ENCODE measurements at regions not wholly inside any gene's neighbourhood (a gene's known extent, or its start where the extent isn't known, plus 50 kb on each side); places are given as distances from the start of the nearest gene placed in this dataset.

- DNase-seq (ENCODE audit: low read depth, low spot score) (no peak), FAIRE-seq (no peak)
- H3K27ac ChIP-seq (ENCODE audit: insufficient read depth, low read depth, low read length) = no peak overlapping the region
- H3K9me1 ChIP-seq (replicated peaks; ENCODE audit: control insufficient read depth, extremely low read depth, insufficient read depth, low read length) = no peaks in the 10 kb centered on the region
- no peaks in the 10 kb centered on the region for H3K27me3 ChIP-seq (ENCODE audit: control insufficient read depth in 2 of 2, insufficient read depth in 2 of 2, low read length in 2 of 2)
- intact Hi-C loops (cut with micrococcal nuclease) = no loop called here
- no peaks in the 10 kb centered on the region for H3K79me2 ChIP-seq (ENCODE audit: control insufficient read depth, insufficient read depth, low read length)
- H2AFZ ChIP-seq (ENCODE audit: low read depth, low read length) = no peak overlapping the region
- ChIA-PET POLR2A (no interaction called here), CTCF (no interaction called here)
- BruUV-seq (replicated peaks) = no TSS peak
- dilution Hi-C loops (cut with MboI; ENCODE audit: extremely low pct_ligation_motif_present, low sequenced_read_pairs) = no loop called here
- H3K36me3 ChIP-seq (ENCODE audit: control insufficient read depth in 2 of 2, extremely low read depth in 1 of 2, insufficient read depth in 2 of 2, low read length in 2 of 2) = no peaks in the 10 kb centered on the region
- H3K9ac ChIP-seq (replicated peaks; ENCODE audit: extremely low read depth, insufficient read depth, low read length) = no peak overlapping the region
- TF ChIP-seq FOS (IDR thresholded peaks at IDR 0.05; ENCODE audit: borderline replicate concordance, insufficient read depth, low read length) = no peak
- no peak for TF ChIP-seq EZH2 (IDR thresholded peaks at IDR 0.05; ENCODE audit: borderline replicate concordance, low read depth, low read length, severe bottlenecking)
- TF ChIP-seq JUN (IDR thresholded peaks at IDR 0.05; ENCODE audit: borderline replicate concordance, insufficient read depth, insufficient read length, low read depth) = no peak
- TF ChIP-seq CTCF (IDR thresholded peaks at IDR 0.05; ENCODE audit: extremely low read depth in 1 of 2, insufficient read depth in 1 of 2, low read depth in 1 of 2, low read length in 2 of 2) = no peak
- no peaks in the 10 kb centered on the region for H3K9me3 ChIP-seq (replicated peaks; ENCODE audit: control insufficient read depth, insufficient read depth, low read length)
- no peak overlapping the region for H3K4me3 ChIP-seq (replicated peaks in 1 of 3; ENCODE audit: insufficient read depth in 1 of 3, low read depth in 1 of 3, low read length in 3 of 3)
- no peaks in the 10 kb centered on the region for H4K20me1 ChIP-seq (replicated peaks; ENCODE audit: control insufficient read depth, extremely low read depth, insufficient read depth, low read length)
- H3K4me2 ChIP-seq (ENCODE audit: insufficient read depth, low read length) = no peak overlapping the region
- no peaks in the 10 kb centered on the region for H3K4me1 ChIP-seq (ENCODE audit: control insufficient read depth, extremely low read depth, insufficient read depth, low read length)
Measured at GRCh38 chr12:126847005-126847629, 1419.9 kb upstream of the TMEM132C start.

DNA sequence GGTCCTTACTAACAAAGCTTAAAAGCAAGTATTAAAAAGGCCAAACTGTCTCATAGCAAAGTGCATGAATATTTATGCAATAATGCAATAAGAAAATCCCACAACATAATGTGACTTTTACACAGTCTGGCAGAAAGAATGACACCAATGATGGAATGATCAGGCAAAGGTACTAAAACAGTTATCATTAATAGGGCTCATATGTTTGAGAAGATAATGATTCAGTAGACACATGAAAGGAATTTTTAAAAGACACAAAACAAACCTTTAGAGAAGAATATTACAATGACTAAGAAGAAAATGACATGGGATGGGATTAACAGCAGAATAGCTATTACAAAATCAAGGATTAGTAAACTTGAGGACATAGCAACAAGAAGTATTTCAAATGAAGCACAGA is 1411.2 kb upstream of the TMEM132C start:
- FAIRE-seq (no peak), DNase-seq (ENCODE audit: low read depth, low spot score) (no peak)
- dilution Hi-C loops (cut with MboI; ENCODE audit: extremely low pct_ligation_motif_present, low sequenced_read_pairs) = no loop called here
- CTCF ChIA-PET = no interaction called here
- H3K27me3 ChIP-seq (ENCODE audit: control insufficient read depth in 2 of 2, insufficient read depth in 2 of 2, low read length in 2 of 2) = no peaks in the 10 kb centered on the region
- H3K27ac ChIP-seq (ENCODE audit: insufficient read depth, low read depth, low read length) = no peak overlapping the region
- no peaks in the 10 kb centered on the region for H3K9me1 ChIP-seq (replicated peaks; ENCODE audit: control insufficient read depth, extremely low read depth, insufficient read depth, low read length)
- intact Hi-C loops (cut with micrococcal nuclease) = no loop called here
- H3K36me3 ChIP-seq (ENCODE audit: control insufficient read depth in 2 of 2, extremely low read depth in 1 of 2, insufficient read depth in 2 of 2, low read length in 2 of 2) = no peaks in the 10 kb centered on the region
- H3K9ac ChIP-seq (replicated peaks; ENCODE audit: extremely low read depth, insufficient read depth, low read length) = no peak overlapping the region
- H2AFZ ChIP-seq (ENCODE audit: low read depth, low read length) = no peak overlapping the region
- no peak overlapping the region for H3K4me3 ChIP-seq (replicated peaks in 1 of 3; ENCODE audit: insufficient read depth in 1 of 3, low read depth in 1 of 3, low read length in 3 of 3)
- H4K20me1 ChIP-seq (replicated peaks; ENCODE audit: control insufficient read depth, extremely low read depth, insufficient read depth, low read length) = no peaks in the 10 kb centered on the region
- no peaks in the 10 kb centered on the region for H3K79me2 ChIP-seq (ENCODE audit: control insufficient read depth, insufficient read depth, low read length)
- H3K4me2 ChIP-seq (ENCODE audit: insufficient read depth, low read length) = no peak overlapping the region
- TF ChIP-seq EZH2 (IDR thresholded peaks at IDR 0.05; ENCODE audit: borderline replicate concordance, low read depth, low read length, severe bottlenecking) (no peak), MYC (IDR thresholded peaks at IDR 0.05; ENCODE audit: low read depth, low read length) (no peak), MAX (IDR thresholded peaks at IDR 0.05; ENCODE audit: insufficient read depth, insufficient read length) (no peak), CTCF (IDR thresholded peaks at IDR 0.05; ENCODE audit: extremely low read depth in 1 of 2, insufficient read depth in 1 of 2, low read depth in 1 of 2, low read length in 2 of 2) (no peak), GATA2 (IDR thresholded peaks at IDR 0.05; ENCODE audit: insufficient read depth, insufficient read length, low read depth, low read length) (no peak), FOS (IDR thresholded peaks at IDR 0.05; ENCODE audit: borderline replicate concordance, insufficient read depth, low read length) (no peak), POLR2A (IDR thresholded peaks at IDR 0.05; ENCODE audit: low read depth, low read length) (no peak), POLR2AphosphoS5 (IDR thresholded peaks at IDR 0.05; ENCODE audit: insufficient read depth, low read depth, low read length) (no peak), JUN (IDR thresholded peaks at IDR 0.05; ENCODE audit: borderline replicate concordance, insufficient read depth, insufficient read length, low read depth) (no peak)
- POLR2A ChIA-PET = no interaction called here
- no TSS peak for BruUV-seq (replicated peaks)
- H3K9me3 ChIP-seq (replicated peaks; ENCODE audit: control insufficient read depth, insufficient read depth, low read length) = peaks cover 3% of the 10 kb centered on the region
- no peaks in the 10 kb centered on the region for H3K4me1 ChIP-seq (ENCODE audit: control insufficient read depth, extremely low read depth, insufficient read depth, low read length)

All from endothelial cell of umbilical vein (primary cell).